Psoas muscle (tissue), 7 donors: ENCODE measurements at regions not wholly inside any gene's neighbourhood (a gene's known extent, or its start where the extent isn't known, plus 50 kb on each side); places are given as distances from the start of the nearest gene placed in this dataset.

Experiments used
- ATAC-seq, 4 donors: fragments of 200-7000 bp; cut with Tn5 transposase; one replicate each; pipeline ENCODE4 v1.9.1; 2020; ENCODE audit warnings: moderate library complexity in 3 of 4, mild to moderate bottlenecking in 2 of 4
- DNase-seq, 2 donors: peaks; one replicate each; pipeline ENCODE4 v3.0.0-alpha.2; 2020
- H3K27ac ChIP-seq: fragments of 200-600 bp; one replicate; pipeline ENCODE4 v1.8.0; 2022
- H3K27me3 ChIP-seq, 3 donors: fragments of 200-600 bp in 1 of 3; one replicate each; pipeline versions ENCODE4 v1.6.1 to v1.8.0; 2013 to 2022; ENCODE audit warnings: low read length in 2 of 3, mild to moderate bottlenecking in 2 of 3, moderate library complexity in 1 of 3; ENCODE audit not compliant: insufficient read depth in 3 of 3
- H3K36me3 ChIP-seq, 2 donors: fragments of 200-600 bp in 1 of 2; one replicate each; pipeline versions ENCODE4 v1.6.1 to v1.8.0; 2013 to 2022; ENCODE audit warnings: low read depth in 1 of 2, mild to moderate bottlenecking in 1 of 2, moderate library complexity in 1 of 2; ENCODE audit not compliant: insufficient read depth in 1 of 2
- H3K4me1 ChIP-seq: fragments of 200-600 bp; one replicate; pipeline ENCODE4 v1.8.0; 2022
- H3K4me3 ChIP-seq: fragments of 200-600 bp; one replicate; pipeline ENCODE4 v1.8.0; 2022; ENCODE audit warnings: mild to moderate bottlenecking
- H3K9me3 ChIP-seq: fragments of 200-600 bp; one replicate; pipeline ENCODE4 v1.8.0; 2022
- CTCF ChIP-seq: fragments of 200-600 bp; IDR thresholded peaks from one replicate; pipeline ENCODE4 v1.8.0; 2022; ENCODE audit warnings: antibody characterized with exemption
- WGBS, 3 donors: extraction: QIAGEN DNeasy Blood & Tissue Kit; methylation state at CpG; one replicate each; pipeline versions ENCODE4 v1.1.6 to v1.1.7; 2013; 5-methylcytosine and 5-hydroxymethylcytosine counted together
- intact Hi-C, 2 donors: fragments of 100-400 bp; cut with DNase I; formaldehyde crosslinking; loops; one replicate each; pipeline versions ENCODE4 v1.11.0 to v1.14.2; 2022
- donor health status: healthy with polysubstance abuse.
- donor health status: DM: no; HTN: no; CAD: no; lungs with moderate emphysema.
- donor health status: Bipolar disorder and iron deficiency.
- donor health status: healthy.
- donor health status: DM: yes; HTN: yes; CAD: no.
- donor health status: DM: no; HTN: no; CAD: no.
- donor health status: DM: yes; HTN: yes; CAD: no.

GRCh38 chr11:97847730-97848129, 1173.0 kb upstream of the CNTN5 start:
- no peaks in the 10 kb centered on the region for H3K27me3 ChIP-seq
- no peaks in the 10 kb centered on the region for H3K9me3 ChIP-seq
- H3K27ac ChIP-seq = no peak overlapping the region
- TF ChIP-seq CTCF = no peak
- intact Hi-C loops = no loop called here
- no peak for DNase-seq
- H3K36me3 ChIP-seq = no peaks in the 10 kb centered on the region
- no peak for ATAC-seq
- no peak overlapping the region for H3K4me3 ChIP-seq
- WGBS, 3 donors = 87 to 97% (median 90%) methylated on average over 1 of the region's 1 CpG
- no peaks in the 10 kb centered on the region for H3K4me1 ChIP-seq

DNA sequence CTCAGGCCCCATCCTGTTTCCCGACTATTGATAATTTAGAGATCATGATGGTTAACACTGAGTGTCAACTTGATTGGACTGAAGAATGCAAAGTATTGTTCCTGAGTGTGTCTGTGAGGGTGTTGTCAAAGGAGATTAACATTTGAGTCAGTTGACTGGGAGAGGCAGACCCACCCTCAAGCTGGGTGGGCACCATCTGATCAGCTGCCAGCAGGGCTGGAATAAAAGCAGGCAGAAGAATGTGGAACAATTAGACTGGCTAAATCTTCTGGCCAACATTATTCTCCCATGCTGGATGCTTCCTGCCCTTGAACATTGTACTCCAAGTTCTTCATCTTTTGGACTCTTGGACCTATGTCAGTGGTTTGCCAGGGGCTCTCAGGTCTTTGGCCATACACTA, 1170.0 kb upstream of the CNTN5 start:
- H3K27ac ChIP-seq = no peak overlapping the region
- WGBS, 3 donors = 68 to 76% (median 73%) methylated on average over 1 of the region's 1 CpG

GRCh38 chr11:97854357-97854756, 1166.4 kb upstream of the CNTN5 start:
- Histone ChIP-seq H3K4me3 (no peak overlapping the region), H3K27ac (no peak overlapping the region), H3K36me3 (no peaks in the 10 kb centered on the region), H3K27me3 (no peaks in the 10 kb centered on the region), H3K9me3 (no peaks in the 10 kb centered on the region), H3K4me1 (no peaks in the 10 kb centered on the region)
- no peak for ATAC-seq
- intact Hi-C loops = no loop called here
- 47 to 82% (median 53%) methylated on average over 3 of the region's 3 CpGs for WGBS, 3 donors
- TF ChIP-seq CTCF = no peak
- DNase-seq = no peak

More for the DNA sequence above, 1170.0 kb upstream of the CNTN5 start:
- Histone ChIP-seq H3K9me3 (no peaks in the 10 kb centered on the region), H3K4me1 (no peaks in the 10 kb centered on the region), H3K36me3 (no peaks in the 10 kb centered on the region), H3K4me3 (no peak overlapping the region), H3K27me3 (no peaks in the 10 kb centered on the region)
- intact Hi-C loops = no loop called here
- DNase-seq = no peak
- ATAC-seq = no peak
- TF ChIP-seq CTCF = no peak

- 83 to 88% (median 85%) methylated on average over 14 of the region's 14 CpGs for WGBS, 3 donors
- Histone ChIP-seq H3K4me3 (no peak overlapping the region), H3K9me3 (no peaks in the 10 kb centered on the region), H3K36me3 (no peaks in the 10 kb centered on the region), H3K27me3 (no peaks in the 10 kb centered on the region), H3K27ac (no peak overlapping the region), H3K4me1 (no peaks in the 10 kb centered on the region)
- DNase-seq (no peak), ATAC-seq (no peak)
- intact Hi-C loops = no loop called here
- TF ChIP-seq CTCF = no peak
Observed at GRCh38 chr11:97854877-97855276, 1165.9 kb upstream of the CNTN5 start.

DNA sequence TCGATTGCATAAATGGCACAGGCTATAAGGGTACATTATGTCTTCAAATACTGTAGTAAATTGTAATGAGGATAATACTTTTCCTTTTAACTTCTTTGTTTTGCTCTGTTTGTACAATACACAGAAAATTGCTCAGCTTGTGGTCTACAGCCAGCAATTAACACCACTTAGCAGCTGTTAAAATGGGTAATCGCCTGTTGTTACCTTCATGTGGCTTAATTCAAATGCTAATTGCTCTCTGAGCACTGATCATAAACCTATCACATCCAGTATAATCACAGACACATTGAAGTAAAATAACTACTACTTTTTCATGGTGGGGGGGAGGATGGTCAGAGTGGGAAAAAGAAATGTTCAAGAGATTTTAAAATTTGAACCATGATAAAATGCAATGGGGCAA, 1164.1 kb upstream of the CNTN5 start:
- Histone ChIP-seq H3K4me3 (no peak overlapping the region), H3K9me3 (no peaks in the 10 kb centered on the region), H3K27ac (no peak overlapping the region), H3K36me3 (no peaks in the 10 kb centered on the region), H3K4me1 (no peaks in the 10 kb centered on the region), H3K27me3 (no peaks in the 10 kb centered on the region)
- no peak for DNase-seq
- ATAC-seq = no peak
- 22 to 33% (median 33%) methylated on average over 2 of the region's 2 CpGs for WGBS, 3 donors
- intact Hi-C loops = no loop called here
- TF ChIP-seq CTCF = no peak
